IMR-90 (cell line): ENCODE measurements at regions not wholly inside any gene's neighbourhood (a gene's known extent, or its start where the extent isn't known, plus 50 kb on each side); places are given as distances from the start of the nearest gene placed in this dataset.

Experiments
- BHLHE40 ChIP-seq: fragments of 150-350 bp; IDR thresholded peaks from 2 replicates; pipeline ENCODE4 v1.6.1; 2016; ENCODE audit warnings: mild to moderate bottlenecking, low read depth, low read length
- CEBPB ChIP-seq: IDR thresholded peaks from 2 replicates; pipeline ENCODE4 v1.6.1; 2012; ENCODE audit warnings: low read depth, low read length, improper control_type of control experiment
- CHD1 ChIP-seq: IDR thresholded peaks from 2 replicates; pipeline ENCODE4 v1.6.1; 2012; ENCODE audit warnings: low read depth, low read length, improper control_type of control experiment
- CTCF ChIP-seq: conservative IDR thresholded peaks from 2 replicates; pipeline ENCODE4 v1.5.1; 2012; ENCODE audit warnings: mild to moderate bottlenecking, low read depth, low read length, improper control_type of control experiment
- ELK1 ChIP-seq: fragments of 150-350 bp; IDR thresholded peaks from 2 replicates; pipeline ENCODE4 v1.6.1; 2016; ENCODE audit warnings: low read depth, mild to moderate bottlenecking, low read length, moderate library complexity, borderline replicate concordance
- MAFK ChIP-seq: IDR thresholded peaks from 2 replicates; pipeline ENCODE4 v1.6.1; 2012; ENCODE audit warnings: low read depth, low read length, improper control_type of control experiment
- NFE2L2 ChIP-seq: fragments of 150-350 bp; IDR thresholded peaks from 2 replicates; pipeline ENCODE4 v1.6.1; 2016; ENCODE audit warnings: low read depth, mild to moderate bottlenecking, low read length
- POLR2A ChIP-seq: IDR thresholded peaks from 2 replicates; pipeline ENCODE4 v1.6.1; 2012; ENCODE audit warnings: mild to moderate bottlenecking, low read depth, low read length
- RAD21 ChIP-seq: IDR thresholded peaks from 2 replicates; pipeline ENCODE4 v1.6.1; 2012; ENCODE audit warnings: low read length, improper control_type of control experiment
- RCOR1 ChIP-seq: IDR thresholded peaks from 2 replicates; pipeline ENCODE4 v1.6.1; 2012; ENCODE audit warnings: mild to moderate bottlenecking, low read length, improper control_type of control experiment; ENCODE audit not compliant: insufficient replicate concordance
- RFX5 ChIP-seq: IDR thresholded peaks from 2 replicates; pipeline ENCODE4 v1.8.0; 2012; ENCODE audit warnings: low read depth, mild to moderate bottlenecking, low read length, moderate library complexity
- SMC3 ChIP-seq: fragments of 150-350 bp; IDR thresholded peaks from 2 replicates; pipeline ENCODE4 v1.6.1; 2016; ENCODE audit warnings: low read depth, mild to moderate bottlenecking, antibody characterized with exemption, low read length, moderate library complexity
- USF2 ChIP-seq: fragments of 150-350 bp; IDR thresholded peaks from 2 replicates; pipeline ENCODE4 v1.6.1; 2017; ENCODE audit warnings: mild to moderate bottlenecking, antibody characterized with exemption, low read length, low read depth

GRCh38 chr5:125185740-125186139 lies 439.3 kb upstream of the ZNF608 start:
- TF ChIP-seq CTCF (no peak), RFX5 (no peak), BHLHE40 (no peak), SMC3 (no peak), POLR2A (no peak), ELK1 (no peak), RAD21 (no peak), USF2 (no peak), MAFK (no peak), CEBPB (no peak), CHD1 (no peak), RCOR1 (no peak), NFE2L2 (no peak)
